Suprapubic skin (tissue), 4 donors: ENCODE measurements at regions not wholly inside any gene's neighbourhood (a gene's known extent, or its start where the extent isn't known, plus 50 kb on each side); places are given as distances from the start of the nearest gene placed in this dataset.

Experiments
- CTCF ChIP-seq, 2 donors: fragments of 200-600 bp in 1 of 2; fragments of 450-650 bp in 1 of 2; sonication (generic) in 1 of 2; IDR thresholded peaks; one replicate each; pipeline ENCODE4 v1.5.1; 2016 to 2019; ENCODE audit warnings: antibody characterized with exemption in 2 of 2, mild to moderate bottlenecking in 1 of 2, moderate library complexity in 1 of 2
- EP300 ChIP-seq: sonication (generic); formaldehyde crosslinking; IDR thresholded peaks from one replicate; pipeline ENCODE4 v1.6.1; 2017; ENCODE audit warnings: antibody characterized with exemption
- POLR2A ChIP-seq, 2 donors: fragments of 450-650 bp; IDR thresholded peaks; one replicate each; pipeline ENCODE4 v1.6.1; 2017; ENCODE audit warnings: antibody characterized with exemption in 2 of 2, mild to moderate bottlenecking in 2 of 2, moderate library complexity in 2 of 2
- POLR2AphosphoS5 ChIP-seq, 3 donors: sonication (generic); formaldehyde crosslinking; IDR thresholded peaks; one replicate each; pipeline ENCODE4 v1.6.1; 2017; ENCODE audit warnings: antibody characterized with exemption in 3 of 3

- TF ChIP-seq CTCF (IDR thresholded peaks at IDR 0.05) (no peak), POLR2A (IDR thresholded peaks at IDR 0.05) (no peak), EP300 (no peak), POLR2AphosphoS5 (IDR thresholded peaks at IDR 0.05) (no peak)
These were observed 161.2 kb upstream of the PLET1 start for GRCh38 chr11:112421879-112422278.
